HEK293 (cell line): ENCODE measurements at regions not wholly inside any gene's neighbourhood (a gene's known extent, or its start where the extent isn't known, plus 50 kb on each side); places are given as distances from the start of the nearest gene placed in this dataset.

Experiments
- CTCF ChIA-PET: fragments of 350-600 bp; formaldehyde crosslinking; extraction: SDS; loops from one replicate; lab custom pipeline; 2021; ENCODE audit warnings: antibody characterized with exemption; lab: Yijun Ruan, JAX
- POLR2A ChIA-PET: fragments of 300-600 bp; formaldehyde crosslinking; extraction: SDS; loops from one replicate; lab custom pipeline; 2020; ENCODE audit warnings: antibody characterized with exemption, inconsistent platforms; lab: Yijun Ruan, JAX
- H3K27ac ChIP-seq: fragments of 200-500 bp; sonication (Bioruptor generic); 2 replicates; pipeline ENCODE4 v1.5.1; 2014; ENCODE audit warnings: low read depth, low read length, control low read depth, inconsistent platforms; ENCODE audit errors: extremely low read depth
- H3K36me3 ChIP-seq, 2 experiments: fragments of 200-500 bp in 1 of 2; sonication (Bioruptor generic) in 1 of 2; 1 replicate in 1 of 2; 2 replicates in 1 of 2; pipeline ENCODE4 v1.5.1; 2014 to 2017; ENCODE audit warnings: inconsistent platforms in 2 of 2, low read length in 2 of 2; ENCODE audit not compliant: control insufficient read depth in 2 of 2, insufficient read depth in 1 of 2
- H3K4me1 ChIP-seq: fragments of 200-500 bp; sonication (Bioruptor generic); 2 replicates; pipeline ENCODE4 v1.5.1; 2014; ENCODE audit warnings: mild to moderate bottlenecking, low read length, inconsistent platforms; ENCODE audit not compliant: control insufficient read depth, insufficient read depth
- H3K4me3 ChIP-seq: 2 replicates; pipeline ENCODE4 v1.5.1; 2011; ENCODE audit warnings: low read depth, mild to moderate bottlenecking, control low read depth, low read length, moderate library complexity
- H3K9me3 ChIP-seq: fragments of 200-500 bp; sonication (Bioruptor generic); 2 replicates; pipeline ENCODE4 v1.5.1; 2014; ENCODE audit warnings: low read depth, low read length, inconsistent platforms; ENCODE audit not compliant: control insufficient read depth, insufficient read depth
- BCL11B ChIP-seq: fragments of 450-650 bp; formaldehyde crosslinking; IDR thresholded peaks from 2 replicates; pipeline ENCODE4 v1.5.1; 2016; ENCODE audit warnings: low read depth, missing biosample characterization, missing genetic modification characterization
- KLF1 ChIP-seq: fragments of 450-650 bp; formaldehyde crosslinking; IDR thresholded peaks from 2 replicates; pipeline ENCODE4 v1.5.1; 2016; ENCODE audit warnings: missing biosample characterization, missing genetic modification characterization
- PATZ1 ChIP-seq: fragments of 450-650 bp; formaldehyde crosslinking; IDR thresholded peaks from 2 replicates; pipeline ENCODE4 v1.5.1; 2016; ENCODE audit warnings: missing biosample characterization, missing genetic modification characterization
- SP3 ChIP-seq: fragments of 450-650 bp; formaldehyde crosslinking; IDR thresholded peaks from 2 replicates; pipeline ENCODE4 v1.5.1; 2016; ENCODE audit warnings: missing biosample characterization, missing genetic modification characterization
- ZBTB8A ChIP-seq: fragments of 450-650 bp; formaldehyde crosslinking; IDR thresholded peaks from 2 replicates; pipeline ENCODE4 v1.5.1; 2016; ENCODE audit warnings: missing biosample characterization, missing genetic modification characterization
- ZEB2 ChIP-seq: fragments of 450-650 bp; formaldehyde crosslinking; IDR thresholded peaks from 2 replicates; pipeline ENCODE4 v1.5.1; 2016; ENCODE audit warnings: missing biosample characterization, missing genetic modification characterization
- ZIC2 ChIP-seq: fragments of 450-650 bp; formaldehyde crosslinking; IDR thresholded peaks from 2 replicates; pipeline ENCODE4 v1.5.1; 2016; ENCODE audit warnings: missing biosample characterization, missing genetic modification characterization
- ZNF114 ChIP-seq: fragments of 450-650 bp; formaldehyde crosslinking; IDR thresholded peaks from 2 replicates; pipeline ENCODE4 v1.5.0; 2017; ENCODE audit warnings: missing biosample characterization, missing genetic modification characterization
- ZNF280C ChIP-seq: fragments of 450-650 bp; formaldehyde crosslinking; IDR thresholded peaks from 2 replicates; pipeline ENCODE4 v1.5.1; 2016; ENCODE audit warnings: missing biosample characterization, missing genetic modification characterization
- ZNF280D ChIP-seq: fragments of 450-650 bp; formaldehyde crosslinking; IDR thresholded peaks from 2 replicates; pipeline ENCODE4 v1.5.1; 2016; ENCODE audit warnings: missing biosample characterization, missing genetic modification characterization
- ZNF518A ChIP-seq: fragments of 450-650 bp; formaldehyde crosslinking; conservative IDR thresholded peaks from 2 replicates; pipeline ENCODE4 v1.5.1; 2016; ENCODE audit warnings: low read depth, missing biosample characterization, missing genetic modification characterization
- ZNF560 ChIP-seq: fragments of 450-650 bp; formaldehyde crosslinking; IDR thresholded peaks from 2 replicates; pipeline ENCODE4 v1.5.1; 2017; ENCODE audit warnings: missing biosample characterization, missing genetic modification characterization, borderline replicate concordance
- ZNF654 ChIP-seq: fragments of 450-650 bp; formaldehyde crosslinking; IDR thresholded peaks from 2 replicates; pipeline ENCODE4 v1.5.1; 2016; ENCODE audit warnings: low read depth, missing biosample characterization, missing genetic modification characterization

GRCh38 chr16:85249418-85250146, 137.3 kb upstream of the CIBAR2 start:
- TF ChIP-seq ZNF280D (tag by site-specific recombination) (no peak), PATZ1 (tag by site-specific recombination) (no peak), SP3 (no peak), ZNF560 (tag by site-specific recombination) (no peak), BCL11B (tag by site-specific recombination) (no peak), ZIC2 (tag by site-specific recombination) (no peak), ZNF114 (tag by site-specific recombination) (no peak), ZNF280C (tag by site-specific recombination) (no peak), ZNF654 (no peak), ZEB2 (no peak)
- Histone ChIP-seq H3K36me3 (no peaks in the 10 kb centered on the region), H3K27ac (no peak overlapping the region), H3K4me1 (peaks cover 5% of the 10 kb centered on the region; the same call in 1 of the 2 replicates), H3K4me3 (no peak overlapping the region), H3K9me3 (no peaks in the 10 kb centered on the region)
- ChIA-PET POLR2A (no interaction called here), CTCF (interaction anchor here (1.7 kb wide), 1 partner anchor 14 kb away, joined by 4 read pairs; no protein-coding TSS in a partner anchor)

- CTCF ChIA-PET, result no interaction called here
- POLR2A ChIA-PET, result no interaction called here
- Histone ChIP-seq H3K36me3 (no peaks in the 10 kb centered on the region), H3K4me1 (peaks cover 5% of the 10 kb centered on the region; the same call in 1 of the 2 replicates), H3K4me3 (no peak overlapping the region), H3K9me3 (no peaks in the 10 kb centered on the region), H3K27ac (no peak overlapping the region)
- TF ChIP-seq ZBTB8A (no peak), ZNF518A (tag by site-specific recombination) (no peak), KLF1 (tag by site-specific recombination) (0 out of 2 replicates have a peak, but pooled peaks have one; percentile 34)
Observed at GRCh38 chr16:85250147-85250463, 137.8 kb upstream of the CIBAR2 start.
